Stomach (tissue), 4 donors: ENCODE measurements at regions not wholly inside any gene's neighbourhood (a gene's known extent, or its start where the extent isn't known, plus 50 kb on each side); places are given as distances from the start of the nearest gene placed in this dataset.

Experiments used
- EP300 ChIP-seq: sonication (generic); formaldehyde crosslinking; IDR thresholded peaks from one replicate; pipeline ENCODE4 v1.6.1; 2017; ENCODE audit warnings: antibody characterized with exemption
- POLR2A ChIP-seq, 4 donors: fragments of 450-650 bp; IDR thresholded peaks; one replicate each; pipeline ENCODE4 v1.6.1; 2016; ENCODE audit warnings: antibody characterized with exemption in 4 of 4, control low read depth in 2 of 4, mild to moderate bottlenecking in 1 of 4, moderate library complexity in 1 of 4
- POLR2AphosphoS5 ChIP-seq, 3 donors: sonication (generic); formaldehyde crosslinking; IDR thresholded peaks; one replicate each; pipeline ENCODE4 v1.6.1; 2016; ENCODE audit warnings: antibody characterized with exemption in 3 of 3

GRCh38 chr13:82606008-82606407, 1276.3 kb downstream of the SLITRK1 start:
- no peak for TF ChIP-seq EP300
- TF ChIP-seq POLR2A (IDR thresholded peaks at IDR 0.05), result no peak
- TF ChIP-seq POLR2AphosphoS5 (IDR thresholded peaks at IDR 0.05), result no peak
